ENCODE measurements at regions not wholly inside any gene's neighbourhood (a gene's known extent, or its start where the extent isn't known, plus 50 kb on each side); places are given as distances from the start of the nearest gene placed in this dataset.

- Mint-ChIP-seq H3K4me1 (peaks cover 26% of the 10 kb centered on the region), H3K27ac (no peak overlapping the region), H3K4me3 (no peak overlapping the region), H3K27me3 (ENCODE audit: insufficient read depth) (peaks cover 27% of the 10 kb centered on the region), H3K36me3 (ENCODE audit: low read depth) (no peaks in the 10 kb centered on the region), H3K9me3 (no peaks in the 10 kb centered on the region)
- peaks cover 13% of the 10 kb centered on the region for H3K4me1 ChIP-seq (ENCODE audit: control insufficient read depth, insufficient read depth, low read length)
- no peak overlapping the region for H3K27ac ChIP-seq (ENCODE audit: low read depth, low read length)
- 80 to 84% methylated on average over 8 to 11 of the region's 11 CpGs for WGBS, 2 experiments (ENCODE audit: insufficient coverage in 1 of 2, insufficient read length in 1 of 2)
- no peak overlapping the region for H3K9ac ChIP-seq (ENCODE audit: extremely low read depth, low read length, poor library complexity, severe bottlenecking)
- no peak overlapping the region for H3K4me3 ChIP-seq (ENCODE audit: low read length)
- DNase-seq: no peak
- TF ChIP-seq, protein P1, sequence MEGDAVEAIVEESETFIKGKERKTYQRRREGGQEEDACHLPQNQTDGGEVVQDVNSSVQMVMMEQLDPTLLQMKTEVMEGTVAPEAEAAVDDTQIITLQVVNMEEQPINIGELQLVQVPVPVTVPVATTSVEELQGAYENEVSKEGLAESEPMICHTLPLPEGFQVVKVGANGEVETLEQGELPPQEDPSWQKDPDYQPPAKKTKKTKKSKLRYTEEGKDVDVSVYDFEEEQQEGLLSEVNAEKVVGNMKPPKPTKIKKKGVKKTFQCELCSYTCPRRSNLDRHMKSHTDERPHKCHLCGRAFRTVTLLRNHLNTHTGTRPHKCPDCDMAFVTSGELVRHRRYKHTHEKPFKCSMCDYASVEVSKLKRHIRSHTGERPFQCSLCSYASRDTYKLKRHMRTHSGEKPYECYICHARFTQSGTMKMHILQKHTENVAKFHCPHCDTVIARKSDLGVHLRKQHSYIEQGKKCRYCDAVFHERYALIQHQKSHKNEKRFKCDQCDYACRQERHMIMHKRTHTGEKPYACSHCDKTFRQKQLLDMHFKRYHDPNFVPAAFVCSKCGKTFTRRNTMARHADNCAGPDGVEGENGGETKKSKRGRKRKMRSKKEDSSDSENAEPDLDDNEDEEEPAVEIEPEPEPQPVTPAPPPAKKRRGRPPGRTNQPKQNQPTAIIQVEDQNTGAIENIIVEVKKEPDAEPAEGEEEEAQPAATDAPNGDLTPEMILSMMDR (conservative IDR thresholded peaks at IDR 0.05): no peak
- H3K27me3 ChIP-seq (ENCODE audit: control insufficient read depth, insufficient read depth, low read length, poor library complexity, severe bottlenecking): peaks cover 10% of the 10 kb centered on the region
- H3K36me3 ChIP-seq (ENCODE audit: control insufficient read depth, insufficient read depth, low read length): no peaks in the 10 kb centered on the region
- no peaks in the 10 kb centered on the region for H3K9me3 ChIP-seq (ENCODE audit: control insufficient read depth, low read length)
Measured at GRCh38 chr2:20521682-20522189, 74.9 kb downstream of the RHOB start.

- no peak overlapping the region for H3K4me3 ChIP-seq (ENCODE audit: low read length)
- Mint-ChIP-seq H3K4me3 (no peak overlapping the region), H3K4me1 (peaks cover 26% of the 10 kb centered on the region), H3K27ac (no peak overlapping the region), H3K36me3 (ENCODE audit: low read depth) (no peaks in the 10 kb centered on the region), H3K9me3 (no peaks in the 10 kb centered on the region), H3K27me3 (ENCODE audit: insufficient read depth) (peaks cover 33% of the 10 kb centered on the region)
- 94 to 100% methylated on average over 8 of the region's 8 CpGs for WGBS, 2 experiments (ENCODE audit: insufficient coverage in 1 of 2, insufficient read length in 1 of 2)
- H3K27me3 ChIP-seq (ENCODE audit: control insufficient read depth, insufficient read depth, low read length, poor library complexity, severe bottlenecking): peaks cover 14% of the 10 kb centered on the region
- H3K4me1 ChIP-seq (ENCODE audit: control insufficient read depth, insufficient read depth, low read length): peaks cover 23% of the 10 kb centered on the region
- H3K9me3 ChIP-seq (ENCODE audit: control insufficient read depth, low read length): no peaks in the 10 kb centered on the region
- H3K9ac ChIP-seq (ENCODE audit: extremely low read depth, low read length, poor library complexity, severe bottlenecking): no peak overlapping the region
- peak; percentile 33 for DNase-seq
- TF ChIP-seq, protein P1 (conservative IDR thresholded peaks at IDR 0.05): no peak
- H3K36me3 ChIP-seq (ENCODE audit: control insufficient read depth, insufficient read depth, low read length): no peaks in the 10 kb centered on the region
- no peak overlapping the region for H3K27ac ChIP-seq (ENCODE audit: low read depth, low read length)
Measured at GRCh38 chr2:20523073-20523798, 76.4 kb downstream of the RHOB start.

- no peak overlapping the region for H3K4me3 ChIP-seq (ENCODE audit: low read length)
- peaks cover 26% of the 10 kb centered on the region for H3K4me1 Mint-ChIP-seq
- 100% methylated on average over 2 to 5 of the region's 5 CpGs for WGBS, 2 experiments (ENCODE audit: insufficient coverage in 1 of 2, insufficient read length in 1 of 2)
- no peaks in the 10 kb centered on the region for H3K9me3 ChIP-seq (ENCODE audit: control insufficient read depth, low read length)
- no peak overlapping the region for H3K4me3 Mint-ChIP-seq
- H3K36me3 ChIP-seq (ENCODE audit: control insufficient read depth, insufficient read depth, low read length): no peaks in the 10 kb centered on the region
- no peak overlapping the region for H3K27ac Mint-ChIP-seq
- no peaks in the 10 kb centered on the region for H3K9me3 Mint-ChIP-seq
- H3K27me3 Mint-ChIP-seq (ENCODE audit: insufficient read depth): peaks cover 38% of the 10 kb centered on the region
- H3K9ac ChIP-seq (ENCODE audit: extremely low read depth, low read length, poor library complexity, severe bottlenecking): no peak overlapping the region
- peaks cover 23% of the 10 kb centered on the region for H3K4me1 ChIP-seq (ENCODE audit: control insufficient read depth, insufficient read depth, low read length)
- TF ChIP-seq, protein P1 (conservative IDR thresholded peaks at IDR 0.05): no peak
- peak; percentile 35 for DNase-seq
- no peak overlapping the region for H3K27ac ChIP-seq (ENCODE audit: low read depth, low read length)
- H3K27me3 ChIP-seq (ENCODE audit: control insufficient read depth, insufficient read depth, low read length, poor library complexity, severe bottlenecking): peaks cover 19% of the 10 kb centered on the region
- H3K36me3 Mint-ChIP-seq (ENCODE audit: low read depth): no peaks in the 10 kb centered on the region
Measured at GRCh38 chr2:20523799-20524187, 76.9 kb downstream of the RHOB start.

Measured in endodermal cell (in vitro differentiated cells).